ENCODE measurements at regions not wholly inside any gene's neighbourhood (a gene's known extent, or its start where the extent isn't known, plus 50 kb on each side); places are given as distances from the start of the nearest gene placed in this dataset.
A peak's percentile ranks its signal among the peaks of the same experiment; 100 is the strongest.

- no peaks in the 10 kb centered on the region for H3K9me3 ChIP-seq
- no peaks in the 10 kb centered on the region for H3K36me3 ChIP-seq
- H3K27ac ChIP-seq: no peak overlapping the region
- no peak for TF ChIP-seq CTCF (IDR thresholded peaks at IDR 0.05)
- H3K4me1 ChIP-seq: peaks cover 15% of the 10 kb centered on the region
- no peak overlapping the region for H3K4me3 ChIP-seq
- intact Hi-C loops (cut with DNase I): no loop called here
- DNase-seq: no peak
- ATAC-seq: peak; percentile 52 to 61
- H3K27me3 ChIP-seq (ENCODE audit: low read depth): no peaks in the 10 kb centered on the region
Observed at GRCh38 chr2:37471994-37472393, 127.6 kb downstream of the QPCT start.

- Histone ChIP-seq H3K27me3 (ENCODE audit: low read depth) (no peaks in the 10 kb centered on the region), H3K36me3 (no peaks in the 10 kb centered on the region), H3K4me1 (peaks cover 15% of the 10 kb centered on the region), H3K27ac (no peak overlapping the region), H3K4me3 (no peak overlapping the region), H3K9me3 (no peaks in the 10 kb centered on the region)
- DNase-seq (peak; percentile 71), ATAC-seq (peak; percentile 88 to 94)
- intact Hi-C loops (cut with DNase I): no loop called here
- no peak for TF ChIP-seq CTCF (IDR thresholded peaks at IDR 0.05)
Observed at GRCh38 chr2:37472959-37473358, 128.5 kb downstream of the QPCT start.

- no peak for DNase-seq
- H3K9me3 ChIP-seq: no peaks in the 10 kb centered on the region
- no peak for TF ChIP-seq CTCF (IDR thresholded peaks at IDR 0.05)
- no peak overlapping the region for H3K4me3 ChIP-seq
- no peaks in the 10 kb centered on the region for H3K27me3 ChIP-seq (ENCODE audit: low read depth)
- peaks cover 15% of the 10 kb centered on the region for H3K4me1 ChIP-seq
- no peak for ATAC-seq
- H3K36me3 ChIP-seq: no peaks in the 10 kb centered on the region
- intact Hi-C loops (cut with DNase I): no loop called here
- H3K27ac ChIP-seq: no peak overlapping the region
Observed at GRCh38 chr2:37476411-37476810, 132.0 kb downstream of the QPCT start.

GRCh38 chr2:37477921-37478320 lies 133.5 kb downstream of the QPCT start:
- intact Hi-C loops (cut with DNase I): no loop called here
- no peaks in the 10 kb centered on the region for H3K9me3 ChIP-seq
- no peak overlapping the region for H3K27ac ChIP-seq
- H3K36me3 ChIP-seq: no peaks in the 10 kb centered on the region
- peaks cover 7% of the 10 kb centered on the region for H3K4me1 ChIP-seq
- H3K27me3 ChIP-seq (ENCODE audit: low read depth): no peaks in the 10 kb centered on the region
- DNase-seq (no peak), ATAC-seq (no peak)
- TF ChIP-seq CTCF (IDR thresholded peaks at IDR 0.05): no peak
- no peak overlapping the region for H3K4me3 ChIP-seq

DNA sequence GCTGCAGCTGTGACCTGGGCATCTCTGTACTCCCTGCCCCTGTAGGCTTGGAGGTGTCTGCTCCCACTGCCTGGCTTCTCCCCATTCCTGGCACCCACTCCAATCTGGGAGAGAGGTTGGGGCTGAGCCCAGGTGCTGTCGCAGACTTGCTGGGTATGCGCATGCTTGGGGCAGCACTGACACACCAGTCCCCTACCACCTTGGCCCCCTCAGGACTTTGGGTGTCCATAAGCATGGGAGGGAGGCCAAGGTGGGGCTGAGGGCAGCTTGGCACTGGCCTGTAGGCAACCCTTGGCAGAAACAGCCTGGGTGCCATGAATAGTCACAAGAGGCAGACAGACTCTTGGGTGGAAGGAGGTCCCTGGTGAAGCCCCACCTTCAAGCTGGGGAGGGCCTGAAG lies 136.8 kb downstream of the QPCT start:
- ATAC-seq (peak in 1 of 2 donors; percentile 17), DNase-seq (no peak)
- H3K4me1 ChIP-seq: no peaks in the 10 kb centered on the region
- no peak overlapping the region for H3K4me3 ChIP-seq
- TF ChIP-seq CTCF (IDR thresholded peaks at IDR 0.05): no peak
- no peaks in the 10 kb centered on the region for H3K9me3 ChIP-seq
- no peaks in the 10 kb centered on the region for H3K36me3 ChIP-seq
- H3K27me3 ChIP-seq (ENCODE audit: low read depth): no peaks in the 10 kb centered on the region
- intact Hi-C loops (cut with DNase I): no loop called here
- no peak overlapping the region for H3K27ac ChIP-seq

- no peaks in the 10 kb centered on the region for H3K36me3 ChIP-seq
- H3K27me3 ChIP-seq (ENCODE audit: low read depth): no peaks in the 10 kb centered on the region
- TF ChIP-seq CTCF (IDR thresholded peaks at IDR 0.05): no peak
- ATAC-seq: no peak
- H3K9me3 ChIP-seq: no peaks in the 10 kb centered on the region
- H3K27ac ChIP-seq: no peak overlapping the region
- no peaks in the 10 kb centered on the region for H3K4me1 ChIP-seq
- intact Hi-C loops (cut with DNase I): no loop called here
- no peak overlapping the region for H3K4me3 ChIP-seq
- no peak for DNase-seq
Observed at GRCh38 chr2:37489041-37489456, 144.6 kb downstream of the QPCT start.

Data from lower lobe of right lung (tissue), 2 donors.